T-helper 2 cell (primary cell): ENCODE measurements at regions not wholly inside any gene's neighbourhood (a gene's known extent, or its start where the extent isn't known, plus 50 kb on each side); places are given as distances from the start of the nearest gene placed in this dataset.

ENCODE experiments used
- DNase-seq, 5 experiments: peaks; one replicate each; pipeline versions ENCODE4 v3.0.0 to v3.0.0-alpha.2; 2012 to 2022

- DNase-seq: no peak
Observed at GRCh38 chr1:218718206-218718605, 373.1 kb downstream of the TGFB2 start.

GRCh38 chr1:218718977-218719376, 373.8 kb downstream of the TGFB2 start:
- no peak for DNase-seq

GRCh38 chr1:218728898-218729565, 383.9 kb downstream of the TGFB2 start:
- DNase-seq: no peak

GRCh38 chr1:218735436-218736032, 390.4 kb downstream of the TGFB2 start:
- DNase-seq: no peak

GRCh38 chr1:218739426-218739825, 394.3 kb downstream of the TGFB2 start:
- no peak for DNase-seq

DNA sequence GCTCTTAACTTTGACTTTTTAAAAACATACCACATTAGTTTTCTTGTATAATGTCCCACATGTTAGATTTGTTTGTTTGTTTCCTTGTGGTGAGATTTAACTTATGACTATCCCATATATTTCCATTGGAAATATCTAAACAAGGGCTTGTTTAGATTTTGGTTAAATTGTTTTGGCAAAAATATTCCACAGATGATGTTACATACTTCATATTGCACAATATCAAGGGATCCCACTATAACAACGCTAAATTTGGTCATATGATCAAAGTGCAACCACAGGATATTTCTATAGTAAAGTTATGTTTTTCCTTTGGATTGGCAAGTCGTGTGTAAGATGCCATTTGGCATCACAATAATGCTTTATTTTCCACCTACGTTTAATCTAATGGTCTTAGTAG, 396.7 kb downstream of the TGFB2 start:
- no peak for DNase-seq

DNA sequence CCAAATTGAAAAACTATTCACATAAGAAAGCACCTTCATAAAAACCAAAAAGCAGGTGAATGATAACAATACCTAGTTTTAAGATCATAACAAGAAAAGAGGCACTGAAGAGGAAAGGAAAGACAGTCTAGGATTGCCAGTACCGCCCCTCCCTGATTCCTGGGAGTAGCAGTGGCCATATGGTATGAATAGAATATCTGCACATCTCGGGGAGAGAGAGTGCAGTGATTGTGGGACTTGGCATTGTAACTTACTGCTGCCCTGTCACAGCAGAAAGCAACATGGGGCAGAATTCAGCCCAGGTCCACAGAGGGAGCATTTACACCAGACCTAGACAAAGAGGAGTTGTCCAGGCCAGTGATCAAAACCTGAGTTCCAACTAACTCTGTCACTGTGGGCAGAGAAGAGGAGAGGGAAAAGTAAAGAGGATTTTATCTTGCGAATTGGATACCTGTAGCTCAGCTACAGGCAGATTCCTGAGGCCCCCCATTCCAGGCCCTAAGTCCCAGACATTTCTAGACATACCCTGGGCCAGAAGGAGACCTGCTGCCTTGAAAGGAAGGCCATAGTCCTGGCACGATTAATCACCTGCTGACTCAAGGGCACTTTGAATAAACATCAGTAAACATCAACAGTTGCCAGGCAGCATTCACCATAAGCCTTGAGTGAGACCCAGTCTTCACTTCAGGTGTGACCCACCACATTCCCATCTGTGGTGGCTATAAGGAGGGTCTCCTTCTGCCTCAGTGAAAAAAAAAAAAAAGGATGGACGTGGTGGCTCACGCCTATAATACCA, 397.5 kb downstream of the TGFB2 start:
- DNase-seq: no peak

GRCh38 chr1:218743861-218744505, 398.8 kb downstream of the TGFB2 start:
- peak in 1 of 5 experiments; percentile 4 for DNase-seq

DNA sequence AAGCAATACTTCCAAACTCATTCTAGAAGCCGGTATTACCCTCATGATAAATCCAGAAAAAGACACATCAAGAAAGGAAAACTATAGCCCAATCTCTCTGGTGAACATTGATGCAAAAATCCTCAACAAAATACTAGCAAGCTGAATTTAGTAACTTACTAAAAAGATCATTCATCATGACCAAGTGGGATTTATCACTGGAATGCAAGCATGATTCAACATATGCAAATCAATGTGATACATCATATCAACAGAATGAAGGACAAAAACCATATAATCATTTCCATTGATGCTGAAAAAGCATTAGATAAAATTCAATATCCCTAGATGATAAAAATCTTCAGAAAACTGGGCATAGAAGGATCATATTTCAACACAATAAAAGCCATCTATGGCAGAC, 402.9 kb downstream of the TGFB2 start:
- no peak for DNase-seq

GRCh38 chr1:218750216-218750970, 405.3 kb downstream of the TGFB2 start:
- no peak for DNase-seq

- DNase-seq: no peak
Observed at GRCh38 chr1:218751208-218751948, 406.2 kb downstream of the TGFB2 start.

DNA sequence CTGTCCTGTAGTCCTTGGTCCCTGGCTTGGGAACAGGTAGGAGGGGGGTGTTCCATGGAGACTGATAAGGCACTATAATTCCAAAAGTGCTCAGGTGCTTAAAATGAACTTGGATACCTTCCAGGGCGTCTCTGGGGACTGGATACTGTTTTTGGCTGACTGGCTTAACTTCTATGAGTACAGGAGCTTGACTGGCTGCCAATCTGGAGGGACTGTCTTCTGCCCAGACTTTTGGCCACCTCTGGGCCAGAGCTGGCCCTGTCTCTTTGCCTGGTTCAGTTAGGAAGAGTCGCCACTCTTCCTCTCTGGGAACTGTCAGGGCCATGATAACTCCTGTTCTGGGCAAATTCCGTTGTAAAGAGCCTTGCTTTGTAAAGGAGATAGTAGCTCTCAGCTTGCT, 407.0 kb downstream of the TGFB2 start:
- no peak for DNase-seq

- DNase-seq: no peak
Observed at GRCh38 chr1:218754477-218754876, 409.3 kb downstream of the TGFB2 start.

DNA sequence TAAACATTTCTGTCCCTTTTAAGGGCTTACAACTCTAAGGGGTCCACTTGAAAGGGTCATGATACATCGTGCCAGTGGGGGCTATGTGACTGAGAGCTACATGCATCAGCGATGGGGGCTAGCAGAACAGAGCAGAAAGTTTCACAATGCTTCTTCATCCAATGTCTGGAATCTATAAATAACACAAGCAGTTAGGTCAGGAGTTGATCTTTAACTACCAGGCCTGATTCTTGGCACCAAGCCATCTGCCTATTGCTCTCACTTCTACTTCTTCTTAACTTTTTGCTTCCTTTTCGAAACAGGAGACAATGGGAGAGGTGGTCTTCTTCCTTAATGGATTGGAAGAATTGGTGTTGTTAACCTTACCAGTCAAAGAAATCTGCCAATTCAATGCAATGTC, 410.0 kb downstream of the TGFB2 start:
- no peak for DNase-seq

DNA sequence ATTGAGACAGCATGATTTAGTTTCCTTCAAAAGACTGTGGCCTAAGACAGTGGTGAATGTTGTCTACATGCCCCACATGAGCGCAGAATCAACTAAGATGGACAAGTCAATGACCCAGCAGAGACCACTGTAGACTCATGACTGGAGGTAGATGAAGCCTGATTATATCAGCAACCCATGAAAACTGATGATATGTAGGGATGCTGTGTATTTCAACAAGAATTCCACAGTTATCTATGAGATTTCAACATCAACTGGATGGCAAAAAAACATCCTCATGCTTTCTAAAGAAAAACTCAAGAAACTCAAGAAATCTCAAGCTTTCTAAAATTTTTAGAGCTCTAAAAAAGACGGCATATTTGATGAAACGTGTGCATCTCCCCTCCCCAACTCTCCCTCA, 413.9 kb upstream of the LYPLAL1 start:
- DNase-seq: no peak

DNA sequence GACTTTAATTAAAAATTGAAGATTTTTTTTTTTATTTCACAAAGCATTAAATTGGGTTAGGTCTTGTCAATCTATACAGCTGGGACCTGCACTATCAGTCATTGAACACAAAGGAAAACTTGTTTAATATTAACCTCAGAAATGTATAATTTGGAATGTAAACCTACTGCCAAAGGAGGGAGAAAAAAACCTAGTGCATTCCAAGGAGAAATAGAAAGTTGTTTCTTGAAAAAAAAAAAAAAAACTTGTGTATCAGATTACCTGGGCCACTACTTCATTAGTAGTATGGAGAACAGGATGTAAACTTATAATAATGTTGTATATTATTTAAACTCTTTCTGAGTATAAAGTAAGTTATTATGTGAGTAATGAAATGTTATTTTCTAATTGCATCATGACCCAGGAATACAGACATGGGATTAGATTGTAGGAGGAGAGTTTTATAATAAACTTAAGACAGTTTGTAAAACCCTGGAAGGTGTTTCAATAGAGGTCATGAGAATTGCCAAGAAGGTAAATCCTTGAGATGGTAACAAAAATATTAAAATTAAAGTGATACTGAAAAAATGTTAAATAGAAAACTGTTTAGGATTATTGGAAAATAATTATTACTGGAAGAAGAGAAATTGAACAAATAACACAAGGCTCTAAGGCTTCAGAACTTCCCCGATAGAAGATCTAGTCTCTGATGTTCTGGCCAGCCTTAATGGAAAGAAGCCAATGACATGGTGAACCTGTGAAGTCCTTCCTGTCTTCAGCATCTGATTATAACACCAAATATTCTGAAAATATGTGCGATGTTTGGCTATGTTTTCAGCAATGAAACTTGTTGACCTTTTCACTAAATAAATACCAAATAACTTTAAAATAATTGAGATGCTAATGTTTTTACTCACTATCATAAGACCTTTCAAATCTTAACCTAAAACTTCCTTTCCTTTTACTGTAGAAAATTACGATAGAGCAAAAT, 412.8 kb upstream of the LYPLAL1 start:
- no peak for DNase-seq

GRCh38 chr1:218763538-218763937, 410.1 kb upstream of the LYPLAL1 start:
- DNase-seq: no peak

GRCh38 chr1:218765753-218766152, 407.9 kb upstream of the LYPLAL1 start:
- no peak for DNase-seq

DNA sequence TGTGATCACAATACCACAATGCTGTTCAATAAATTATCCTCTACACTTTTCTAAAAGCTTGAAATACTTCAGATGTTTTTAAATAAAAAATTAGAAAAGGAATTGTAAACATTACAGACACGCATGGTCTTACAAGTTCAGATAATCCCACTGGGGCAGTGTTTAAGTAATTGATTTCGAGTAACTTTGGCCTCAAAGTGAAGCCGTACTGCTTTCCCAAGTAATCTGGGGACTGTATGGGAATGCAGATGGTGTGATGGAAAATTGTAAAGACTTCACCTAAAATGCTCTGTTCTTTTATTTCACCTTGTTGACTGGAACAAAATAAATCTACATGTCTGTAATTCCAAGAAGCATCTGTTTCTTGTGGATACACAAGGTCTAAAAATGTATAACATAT, 401.7 kb upstream of the LYPLAL1 start:
- no peak for DNase-seq

DNA sequence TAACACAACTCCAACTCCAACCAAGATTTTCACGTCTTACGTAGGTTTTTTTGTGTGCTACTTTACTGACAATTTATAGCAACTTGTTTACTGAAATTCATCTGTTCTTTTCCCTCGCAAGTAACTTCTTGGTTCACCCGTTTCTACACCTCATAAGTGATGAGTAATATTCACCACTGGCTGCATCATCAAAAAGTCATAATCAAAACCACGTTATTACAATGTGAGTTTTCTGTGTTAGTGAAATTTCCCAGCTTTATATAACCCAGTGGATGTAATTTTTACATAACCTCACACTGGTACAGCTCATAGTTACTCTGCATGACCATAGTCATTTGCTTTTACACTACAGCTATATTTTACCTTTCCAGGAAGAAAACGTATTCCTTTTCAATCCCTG, 401.1 kb upstream of the LYPLAL1 start:
- no peak for DNase-seq
